ENCODE measurements at regions not wholly inside any gene's neighbourhood (a gene's known extent, or its start where the extent isn't known, plus 50 kb on each side); places are given as distances from the start of the nearest gene placed in this dataset.

DNA sequence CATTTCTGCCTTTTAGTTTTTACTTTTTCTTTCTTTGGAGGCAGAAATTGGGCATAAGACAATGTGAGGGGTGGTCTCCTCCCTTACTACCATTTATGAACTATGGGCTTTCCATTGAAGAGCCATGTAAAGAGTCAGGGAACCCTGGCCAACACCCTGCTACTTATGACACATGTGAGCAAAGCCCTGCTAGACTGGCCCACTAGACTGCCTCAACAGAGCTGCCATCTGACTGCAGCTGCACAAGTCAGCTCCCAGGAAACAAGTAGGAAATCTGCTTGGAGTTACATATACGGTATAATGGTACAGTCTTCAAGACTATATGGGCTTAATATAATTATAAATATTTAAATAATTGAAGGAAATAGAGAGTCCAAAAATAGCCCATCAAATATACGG lies 816.8 kb downstream of the TRIB2 start:
- Histone ChIP-seq H4K20me1 (ENCODE audit: control insufficient read depth, insufficient read depth, insufficient read length) (no peaks in the 10 kb centered on the region), H3K9ac (ENCODE audit: extremely low read depth, insufficient read length, low read length) (no peak overlapping the region), H3K27me3 (ENCODE audit: insufficient read depth, low read length) (no peaks in the 10 kb centered on the region), H3K79me1 (ENCODE audit: insufficient read depth, low read depth, low read length, poor library complexity, severe bottlenecking) (no peaks in the 10 kb centered on the region), H2BK120ac (ENCODE audit: low read depth, low read length, poor library complexity, severe bottlenecking) (no peak overlapping the region), H4K91ac (ENCODE audit: insufficient read length, low read depth, low read length) (no peak overlapping the region), H3K9me3 (ENCODE audit: control insufficient read depth, low read depth, low read length) (no peaks in the 10 kb centered on the region), H3K56ac (ENCODE audit: insufficient read length, low read depth, low read length) (no peak overlapping the region), H3K4ac (ENCODE audit: low read depth, low read length) (no peak overlapping the region), H3K4me1 (ENCODE audit: insufficient read depth, low read length) (no peaks in the 10 kb centered on the region), H3K14ac (ENCODE audit: insufficient read depth, low read length) (no peak overlapping the region), H3K23ac (ENCODE audit: insufficient read length, low read depth, low read length) (no peak overlapping the region), H3K4me2 (ENCODE audit: insufficient read depth, insufficient read length, low read length) (no peak overlapping the region), H2BK20ac (ENCODE audit: low read depth, low read length, poor library complexity, severe bottlenecking) (no peak overlapping the region), H3K18ac (ENCODE audit: insufficient read length, low read depth, low read length) (no peak overlapping the region), H2BK5ac (ENCODE audit: insufficient read length, low read length) (no peak overlapping the region), H4K5ac (ENCODE audit: insufficient read length, low read depth, low read length) (no peak overlapping the region), H3K79me2 (ENCODE audit: insufficient read depth, low read length) (no peaks in the 10 kb centered on the region), H2BK12ac (ENCODE audit: insufficient read length, low read depth, low read length) (no peak overlapping the region), H4K8ac (replicated peaks; ENCODE audit: insufficient read length, low read depth, low read length) (no peak overlapping the region), H3K23me2 (ENCODE audit: insufficient read length, low read depth, low read length, poor library complexity, severe bottlenecking) (no peaks in the 10 kb centered on the region), H3T11ph (ENCODE audit: low read length) (no peak overlapping the region), H2AK5ac (ENCODE audit: insufficient read length, low read length) (no peak overlapping the region), H2BK15ac (ENCODE audit: low read depth, low read length) (no peak overlapping the region), H2AFZ (ENCODE audit: low read length) (no peak overlapping the region), H3K27ac (ENCODE audit: insufficient read length, low read depth, low read length) (no peak overlapping the region)
- TF ChIP-seq, protein P1, sequence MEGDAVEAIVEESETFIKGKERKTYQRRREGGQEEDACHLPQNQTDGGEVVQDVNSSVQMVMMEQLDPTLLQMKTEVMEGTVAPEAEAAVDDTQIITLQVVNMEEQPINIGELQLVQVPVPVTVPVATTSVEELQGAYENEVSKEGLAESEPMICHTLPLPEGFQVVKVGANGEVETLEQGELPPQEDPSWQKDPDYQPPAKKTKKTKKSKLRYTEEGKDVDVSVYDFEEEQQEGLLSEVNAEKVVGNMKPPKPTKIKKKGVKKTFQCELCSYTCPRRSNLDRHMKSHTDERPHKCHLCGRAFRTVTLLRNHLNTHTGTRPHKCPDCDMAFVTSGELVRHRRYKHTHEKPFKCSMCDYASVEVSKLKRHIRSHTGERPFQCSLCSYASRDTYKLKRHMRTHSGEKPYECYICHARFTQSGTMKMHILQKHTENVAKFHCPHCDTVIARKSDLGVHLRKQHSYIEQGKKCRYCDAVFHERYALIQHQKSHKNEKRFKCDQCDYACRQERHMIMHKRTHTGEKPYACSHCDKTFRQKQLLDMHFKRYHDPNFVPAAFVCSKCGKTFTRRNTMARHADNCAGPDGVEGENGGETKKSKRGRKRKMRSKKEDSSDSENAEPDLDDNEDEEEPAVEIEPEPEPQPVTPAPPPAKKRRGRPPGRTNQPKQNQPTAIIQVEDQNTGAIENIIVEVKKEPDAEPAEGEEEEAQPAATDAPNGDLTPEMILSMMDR (conservative IDR thresholded peaks at IDR 0.05): no peak
- Mint-ChIP-seq H3K27ac (no peak overlapping the region), H3K4me3 (no peak overlapping the region), H3K36me3 (ENCODE audit: insufficient read depth in 1 of 3, low read depth in 3 of 3) (peaks cover 0 to 2% (median 0%) of the 10 kb centered on the region in 3 experiments; a peak in 1 of 7 replicates), H3K27me3 (ENCODE audit: low read depth) (no peaks in the 10 kb centered on the region), H3K4me1 (peaks cover 3 to 9% of the 10 kb centered on the region in 2 experiments), H3K9me3 (peaks cover 0 to 4% of the 10 kb centered on the region in 2 experiments; a peak in 2 of 5 replicates)
- DNase-seq: no peak
- WGBS (ENCODE audit: extremely low coverage, insufficient read length, low lambda C conversion rate): no CpG with 5 or more reads among the region's 2 CpGs
